ENCODE measurements at regions not wholly inside any gene's neighbourhood (a gene's known extent, or its start where the extent isn't known, plus 50 kb on each side); places are given as distances from the start of the nearest gene placed in this dataset.

GRCh38 chr20:30919514-30920188, 337.8 kb upstream of the DEFB115 start:
- no peak for TF ChIP-seq POLR2A (IDR thresholded peaks at IDR 0.05; ENCODE audit: low read length)
- TF ChIP-seq GATA1 (IDR thresholded peaks at IDR 0.05; ENCODE audit: low read depth, low read length) = no peak

Measured in erythroblast (primary cell).